Superior temporal gyrus (tissue), 1 donor: ENCODE measurements at regions not wholly inside any gene's neighbourhood (a gene's known extent, or its start where the extent isn't known, plus 50 kb on each side); places are given as distances from the start of the nearest gene placed in this dataset.

ENCODE experiments used
- DNase-seq: peaks from one replicate; pipeline ENCODE4 v3.0.0-alpha.2; 2016; ENCODE audit errors: extremely low spot score

- no peak for DNase-seq
These were observed 754.1 kb upstream of the MAN1A1 start for GRCh38 chr6:120103618-120104017.

GRCh38 chr6:120096696-120097260 lies 747.2 kb upstream of the MAN1A1 start:
- no peak for DNase-seq

GRCh38 chr6:120083186-120083585 lies 733.6 kb upstream of the MAN1A1 start:
- DNase-seq: no peak

GRCh38 chr6:120077489-120077888 lies 727.9 kb upstream of the MAN1A1 start:
- DNase-seq: no peak

GRCh38 chr6:120058410-120058809 lies 708.8 kb upstream of the MAN1A1 start:
- no peak for DNase-seq

GRCh38 chr6:120056085-120056484 lies 706.5 kb upstream of the MAN1A1 start:
- DNase-seq: no peak

- no peak for DNase-seq
These were observed 705.5 kb upstream of the MAN1A1 start for GRCh38 chr6:120055071-120055470.

- no peak for DNase-seq
These were observed 690.1 kb upstream of the MAN1A1 start for GRCh38 chr6:120039664-120040063.

- DNase-seq: no peak
These were observed 682.3 kb upstream of the MAN1A1 start for GRCh38 chr6:120031837-120032236.

GRCh38 chr6:120026791-120027190 lies 677.2 kb upstream of the MAN1A1 start:
- DNase-seq: no peak

- no peak for DNase-seq
These were observed 660.5 kb upstream of the MAN1A1 start for GRCh38 chr6:120010075-120010474.

- DNase-seq: no peak
These were observed 655.9 kb upstream of the MAN1A1 start for GRCh38 chr6:120005292-120005976.

GRCh38 chr6:119986934-119987549 lies 637.5 kb upstream of the MAN1A1 start:
- DNase-seq: no peak

- no peak for DNase-seq
These were observed 636.6 kb upstream of the MAN1A1 start for GRCh38 chr6:119985952-119986736.

- no peak for DNase-seq
These were observed 631.2 kb upstream of the MAN1A1 start for GRCh38 chr6:119980802-119981201.

- DNase-seq: no peak
These were observed 630.3 kb upstream of the MAN1A1 start for GRCh38 chr6:119979862-119980261.

GRCh38 chr6:119978274-119978889 lies 628.8 kb upstream of the MAN1A1 start:
- no peak for DNase-seq

- no peak for DNase-seq
These were observed 625.0 kb upstream of the MAN1A1 start for GRCh38 chr6:119974430-119975159.

GRCh38 chr6:119966484-119966883 lies 616.9 kb upstream of the MAN1A1 start:
- DNase-seq: no peak

GRCh38 chr6:119965900-119966299 lies 616.3 kb upstream of the MAN1A1 start:
- no peak for DNase-seq

GRCh38 chr6:119965008-119965407 lies 615.4 kb upstream of the MAN1A1 start:
- no peak for DNase-seq
